ENCODE measurements at regions not wholly inside any gene's neighbourhood (a gene's known extent, or its start where the extent isn't known, plus 50 kb on each side); places are given as distances from the start of the nearest gene placed in this dataset.
"Not testable (repeated sequence)": the region's sequence is repeated elsewhere in the genome, so short reads cannot be mapped to it uniquely, and the experiment has no call there.

DNA sequence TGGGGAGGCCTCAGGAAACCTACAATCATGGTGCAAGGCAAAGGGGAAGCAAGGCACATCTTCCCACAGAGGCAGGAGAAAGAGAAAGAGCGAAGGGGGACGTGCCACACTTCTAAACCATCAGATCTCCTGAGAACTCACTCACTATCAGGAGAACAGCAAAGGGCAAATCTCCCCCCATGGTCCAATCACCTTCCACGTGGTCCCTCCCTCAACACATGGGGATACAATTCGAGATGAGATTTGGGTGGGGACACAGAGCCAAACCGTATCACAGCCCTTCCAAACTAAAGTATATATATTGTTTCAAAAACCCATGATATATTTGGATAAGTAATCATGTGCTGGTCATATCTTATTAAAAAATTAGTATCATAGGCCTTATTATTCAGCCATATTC lies 437.6 kb downstream of the KCNJ18 start:
- H3K9me3 ChIP-seq (ENCODE audit: control insufficient read depth in 2 of 3, low read length in 3 of 3); ATAC-seq; H3K4me3 ChIP-seq (ENCODE audit: low read length); H3K4me1 Mint-ChIP-seq; intact Hi-C loops (cut with micrococcal nuclease); H3K27me3 ChIP-seq (ENCODE audit: control insufficient read depth in 2 of 2, insufficient read depth in 2 of 2, low read length in 2 of 2); DNase-seq; H3K36me3 ChIP-seq (ENCODE audit: control insufficient read depth in 2 of 3, insufficient read depth in 3 of 3, low read length in 3 of 3); H3K27me3 Mint-ChIP-seq; H3K4me3 Mint-ChIP-seq; H3K4me1 ChIP-seq (ENCODE audit: control insufficient read depth in 2 of 2, insufficient read depth in 2 of 2, low read length in 2 of 2); CTCF ChIA-PET; POLR2A ChIA-PET; H3K27ac ChIP-seq (ENCODE audit: low read depth, low read length); H3K27ac Mint-ChIP-seq; H3K36me3 Mint-ChIP-seq: not testable (repeated sequence)
- peaks cover 3 to 43% (median 21%) of the 10 kb centered on the region in 11 donors for H3K9me3 Mint-ChIP-seq

GRCh38 chr17:22131740-22132139 lies 439.4 kb downstream of the KCNJ18 start:
- POLR2A ChIA-PET = no interaction called here
- DNase-seq = no peak
- intact Hi-C loops (cut with micrococcal nuclease) = no loop called here
- H3K27ac ChIP-seq (ENCODE audit: low read depth, low read length) = no peak overlapping the region
- CTCF ChIA-PET = no interaction called here
- ATAC-seq = no peak
- no peaks in the 10 kb centered on the region for H3K27me3 ChIP-seq (ENCODE audit: control insufficient read depth in 2 of 2, insufficient read depth in 2 of 2, low read length in 2 of 2)
- H3K27me3 Mint-ChIP-seq = no peaks in the 10 kb centered on the region
- H3K4me1 Mint-ChIP-seq = no peaks in the 10 kb centered on the region
- no peaks in the 10 kb centered on the region for H3K36me3 ChIP-seq (ENCODE audit: control insufficient read depth in 2 of 3, insufficient read depth in 3 of 3, low read length in 3 of 3)
- no peaks in the 10 kb centered on the region for H3K4me1 ChIP-seq (ENCODE audit: control insufficient read depth in 2 of 2, insufficient read depth in 2 of 2, low read length in 2 of 2)
- no peak overlapping the region for H3K4me3 Mint-ChIP-seq
- H3K27ac Mint-ChIP-seq = no peak overlapping the region
- H3K9me3 Mint-ChIP-seq = peaks cover 3 to 55% (median 32%) of the 10 kb centered on the region in 11 donors
- H3K9me3 ChIP-seq (ENCODE audit: control insufficient read depth in 2 of 3, low read length in 3 of 3) = peaks cover 0 to 10% (median 0%) of the 10 kb centered on the region in 3 experiments
- no peak overlapping the region for H3K4me3 ChIP-seq (ENCODE audit: low read length)
- H3K36me3 Mint-ChIP-seq = no peaks in the 10 kb centered on the region

GRCh38 chr17:22138861-22139469 lies 446.6 kb downstream of the KCNJ18 start:
- CTCF ChIA-PET = no interaction called here
- intact Hi-C loops (cut with micrococcal nuclease) = no loop called here

DNA sequence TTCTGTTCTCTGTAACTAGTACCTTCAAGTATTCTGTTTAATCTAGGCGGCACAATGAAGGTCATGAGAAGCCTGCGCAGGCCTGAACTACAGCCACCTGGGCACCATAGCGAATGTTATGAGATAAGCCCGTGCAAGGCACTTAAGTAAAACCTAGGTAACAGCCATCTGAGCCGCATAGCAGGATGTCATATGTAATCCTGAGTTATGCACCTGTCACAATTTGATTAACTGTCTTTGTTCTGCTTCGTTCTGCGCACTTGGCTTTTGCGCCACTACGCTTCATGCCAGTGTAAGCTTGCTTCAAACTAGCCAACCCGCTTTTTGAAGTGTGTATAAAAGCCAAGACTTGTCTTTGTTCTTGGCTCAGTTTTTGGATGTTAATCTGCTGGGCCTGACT lies 449.8 kb downstream of the KCNJ18 start:
- no peak for ATAC-seq
- no peak overlapping the region for H3K4me3 Mint-ChIP-seq
- no peak overlapping the region for H3K4me3 ChIP-seq (ENCODE audit: low read length)
- no peak overlapping the region for H3K27ac Mint-ChIP-seq
- no peaks in the 10 kb centered on the region for H3K27me3 ChIP-seq (ENCODE audit: control insufficient read depth in 2 of 2, insufficient read depth in 2 of 2, low read length in 2 of 2)
- intact Hi-C loops (cut with micrococcal nuclease) = no loop called here
- H3K27me3 Mint-ChIP-seq = no peaks in the 10 kb centered on the region
- H3K36me3 Mint-ChIP-seq = no peaks in the 10 kb centered on the region
- no peaks in the 10 kb centered on the region for H3K4me1 ChIP-seq (ENCODE audit: control insufficient read depth in 2 of 2, insufficient read depth in 2 of 2, low read length in 2 of 2)
- H3K9me3 ChIP-seq (ENCODE audit: control insufficient read depth in 2 of 3, low read length in 3 of 3) = no peaks in the 10 kb centered on the region
- H3K9me3 Mint-ChIP-seq = peaks cover 0 to 6% (median 4%) of the 10 kb centered on the region in 11 donors
- no peaks in the 10 kb centered on the region for H3K36me3 ChIP-seq (ENCODE audit: control insufficient read depth in 2 of 3, insufficient read depth in 3 of 3, low read length in 3 of 3)
- ChIA-PET CTCF (no interaction called here), POLR2A (no interaction called here)
- no peak overlapping the region for H3K27ac ChIP-seq (ENCODE audit: low read depth, low read length)
- no peak for DNase-seq
- H3K4me1 Mint-ChIP-seq = no peaks in the 10 kb centered on the region

More at GRCh38 chr17:22138861-22139469, 446.6 kb downstream of the KCNJ18 start:
- Mint-ChIP-seq H3K36me3 (no peaks in the 10 kb centered on the region), H3K27ac (no peak overlapping the region), H3K4me3 (no peak overlapping the region), H3K4me1 (no peaks in the 10 kb centered on the region), H3K27me3 (no peaks in the 10 kb centered on the region), H3K9me3 (peaks cover 0 to 14% (median 7%) of the 10 kb centered on the region in 11 donors)
- Histone ChIP-seq H3K4me1 (ENCODE audit: control insufficient read depth in 2 of 2, insufficient read depth in 2 of 2, low read length in 2 of 2) (no peaks in the 10 kb centered on the region), H3K36me3 (ENCODE audit: control insufficient read depth in 2 of 3, insufficient read depth in 3 of 3, low read length in 3 of 3) (no peaks in the 10 kb centered on the region), H3K27me3 (ENCODE audit: control insufficient read depth in 2 of 2, insufficient read depth in 2 of 2, low read length in 2 of 2) (no peaks in the 10 kb centered on the region), H3K27ac (ENCODE audit: low read depth, low read length) (no peak overlapping the region), H3K9me3 (ENCODE audit: control insufficient read depth in 2 of 3, low read length in 3 of 3) (peaks cover 0 to 3% (median 0%) of the 10 kb centered on the region in 3 experiments), H3K4me3 (ENCODE audit: low read length) (no peak overlapping the region)
- DNase-seq = no peak
- POLR2A ChIA-PET = no interaction called here
- ATAC-seq = no peak

- DNase-seq (no peak), ATAC-seq (no peak)
- Histone ChIP-seq H3K36me3 (ENCODE audit: control insufficient read depth in 2 of 3, insufficient read depth in 3 of 3, low read length in 3 of 3) (no peaks in the 10 kb centered on the region), H3K9me3 (ENCODE audit: control insufficient read depth in 2 of 3, low read length in 3 of 3) (no peaks in the 10 kb centered on the region), H3K27me3 (ENCODE audit: control insufficient read depth in 2 of 2, insufficient read depth in 2 of 2, low read length in 2 of 2) (no peaks in the 10 kb centered on the region), H3K4me3 (ENCODE audit: low read length) (no peak overlapping the region), H3K4me1 (ENCODE audit: control insufficient read depth in 2 of 2, insufficient read depth in 2 of 2, low read length in 2 of 2) (no peaks in the 10 kb centered on the region), H3K27ac (ENCODE audit: low read depth, low read length) (no peak overlapping the region)
- Mint-ChIP-seq H3K4me3 (no peak overlapping the region), H3K4me1 (no peaks in the 10 kb centered on the region), H3K36me3 (no peaks in the 10 kb centered on the region), H3K27ac (no peak overlapping the region), H3K9me3 (peaks cover 0 to 18% (median 7%) of the 10 kb centered on the region in 11 donors), H3K27me3 (no peaks in the 10 kb centered on the region)
- ChIA-PET CTCF (no interaction called here), POLR2A (no interaction called here)
- intact Hi-C loops (cut with micrococcal nuclease) = no loop called here
Observed at GRCh38 chr17:22145605-22146178, 453.4 kb downstream of the KCNJ18 start.

DNA sequence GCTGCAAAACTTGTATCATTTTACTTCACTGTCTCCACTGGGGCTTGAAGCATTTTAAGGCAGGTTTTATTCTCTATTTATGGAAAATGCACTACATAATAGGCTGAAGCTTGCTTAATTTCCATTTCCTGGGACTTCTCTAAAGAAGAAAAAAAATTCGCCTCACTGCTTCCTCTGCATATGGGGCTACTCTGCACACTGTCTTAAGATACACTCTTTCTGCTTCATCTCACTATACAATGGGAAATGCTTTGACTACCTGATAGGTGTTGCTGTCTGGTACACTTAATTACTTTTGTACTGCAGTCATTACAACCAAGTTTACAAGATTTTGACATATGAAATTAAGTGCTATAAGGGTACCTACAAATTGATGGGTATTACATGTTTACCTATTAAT lies 466.0 kb downstream of the KCNJ18 start:
- CTCF ChIA-PET = no interaction called here

DNA sequence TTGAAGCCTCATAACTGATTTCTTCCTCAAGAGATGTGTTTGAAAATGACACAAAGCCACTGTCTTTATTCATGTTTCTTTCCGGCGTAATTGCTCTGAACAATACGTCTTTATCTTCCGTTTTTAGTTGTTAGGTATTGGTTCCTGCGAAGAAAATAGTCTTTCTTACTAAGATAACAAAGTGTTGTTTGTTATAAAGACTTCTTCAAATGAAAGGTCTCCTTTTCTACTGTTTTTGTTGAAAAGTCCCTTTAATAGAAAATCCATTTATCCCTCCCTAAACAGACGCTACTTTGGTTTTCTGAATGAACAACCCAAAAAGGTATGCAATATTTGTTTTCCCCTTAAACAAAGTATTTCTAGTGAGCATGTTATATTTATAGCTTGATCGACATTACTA lies 469.1 kb downstream of the KCNJ18 start:
- no peak overlapping the region for H3K4me3 ChIP-seq (ENCODE audit: low read length)
- no peaks in the 10 kb centered on the region for H3K9me3 ChIP-seq (ENCODE audit: control insufficient read depth in 2 of 3, low read length in 3 of 3)
- peaks cover 0 to 16% (median 6%) of the 10 kb centered on the region in 11 donors for H3K9me3 Mint-ChIP-seq
- CTCF ChIA-PET = no interaction called here
- ATAC-seq (no peak), DNase-seq (no peak)
- H3K27ac ChIP-seq (ENCODE audit: low read depth, low read length) = no peak overlapping the region
- no peaks in the 10 kb centered on the region for H3K36me3 Mint-ChIP-seq
- no peak overlapping the region for H3K4me3 Mint-ChIP-seq
- no peaks in the 10 kb centered on the region for H3K27me3 Mint-ChIP-seq
- no peaks in the 10 kb centered on the region for H3K27me3 ChIP-seq (ENCODE audit: control insufficient read depth in 2 of 2, insufficient read depth in 2 of 2, low read length in 2 of 2)
- H3K36me3 ChIP-seq (ENCODE audit: control insufficient read depth in 2 of 3, insufficient read depth in 3 of 3, low read length in 3 of 3) = no peaks in the 10 kb centered on the region
- intact Hi-C loops (cut with micrococcal nuclease) = no loop called here
- POLR2A ChIA-PET = no interaction called here
- H3K4me1 Mint-ChIP-seq = no peaks in the 10 kb centered on the region
- H3K27ac Mint-ChIP-seq = no peak overlapping the region
- no peaks in the 10 kb centered on the region for H3K4me1 ChIP-seq (ENCODE audit: control insufficient read depth in 2 of 2, insufficient read depth in 2 of 2, low read length in 2 of 2)

More for the DNA sequence above, 466.0 kb downstream of the KCNJ18 start:
- Histone ChIP-seq H3K36me3 (ENCODE audit: control insufficient read depth in 2 of 3, insufficient read depth in 3 of 3, low read length in 3 of 3) (no peaks in the 10 kb centered on the region), H3K9me3 (ENCODE audit: control insufficient read depth in 2 of 3, low read length in 3 of 3) (no peaks in the 10 kb centered on the region), H3K4me3 (ENCODE audit: low read length) (no peak overlapping the region), H3K27me3 (ENCODE audit: control insufficient read depth in 2 of 2, insufficient read depth in 2 of 2, low read length in 2 of 2) (no peaks in the 10 kb centered on the region), H3K4me1 (ENCODE audit: control insufficient read depth in 2 of 2, insufficient read depth in 2 of 2, low read length in 2 of 2) (no peaks in the 10 kb centered on the region), H3K27ac (ENCODE audit: low read depth, low read length) (no peak overlapping the region)
- H3K9me3 Mint-ChIP-seq = peaks cover 0 to 34% (median 6%) of the 10 kb centered on the region in 11 donors
- H3K36me3 Mint-ChIP-seq = no peaks in the 10 kb centered on the region
- ATAC-seq (no peak), DNase-seq (no peak)
- intact Hi-C loops (cut with micrococcal nuclease) = no loop called here
- no peaks in the 10 kb centered on the region for H3K4me1 Mint-ChIP-seq
- no peaks in the 10 kb centered on the region for H3K27me3 Mint-ChIP-seq
- H3K27ac Mint-ChIP-seq = no peak overlapping the region
- no peak overlapping the region for H3K4me3 Mint-ChIP-seq
- POLR2A ChIA-PET = no interaction called here
